CD4-positive, alpha-beta memory T cell (primary cell): ENCODE measurements at regions not wholly inside any gene's neighbourhood (a gene's known extent, or its start where the extent isn't known, plus 50 kb on each side); places are given as distances from the start of the nearest gene placed in this dataset.

Source experiments
- CTCF ChIA-PET: fragments of 350-600 bp; sonication (Branson Sonifier 250); formaldehyde crosslinking; loops from one replicate; lab custom pipeline; 2021; ENCODE audit warnings: inconsistent platforms; ENCODE audit not compliant: partially characterized antibody; lab: Charles Lee
- POLR2A ChIA-PET: fragments of 350-600 bp; sonication (Branson Sonifier 250); formaldehyde crosslinking; loops from one replicate; lab custom pipeline; 2021; ENCODE audit not compliant: partially characterized antibody; lab: Charles Lee
- DNase-seq, 5 donors: peaks; one replicate each; pipeline versions ENCODE4 v3.0.0 to v3.0.0-alpha.2; 2020 to 2022; ENCODE audit warnings: mixed read lengths in 1 of 5
- H3K27ac ChIP-seq: one replicate; pipeline ENCODE4 v1.7.0; 2013; ENCODE audit warnings: low read depth, low read length
- H3K27me3 ChIP-seq: 2 replicates; pipeline ENCODE4 v1.7.0; 2013; ENCODE audit warnings: mild to moderate bottlenecking, low read length, moderate library complexity; ENCODE audit not compliant: insufficient read depth
- H3K36me3 ChIP-seq: 2 replicates; pipeline ENCODE4 v1.7.0; 2013; ENCODE audit warnings: mild to moderate bottlenecking, low read length, moderate library complexity; ENCODE audit not compliant: insufficient read depth
- H3K4me1 ChIP-seq: 2 replicates; pipeline ENCODE4 v1.7.0; 2013; ENCODE audit warnings: mild to moderate bottlenecking, low read length, moderate library complexity; ENCODE audit not compliant: insufficient read depth
- H3K4me3 ChIP-seq, 2 donors: one replicate each; pipeline ENCODE4 v1.7.0; 2013; ENCODE audit warnings: low read length in 2 of 2, mild to moderate bottlenecking in 1 of 2
- H3K9me3 ChIP-seq, 2 donors: one replicate each; pipeline ENCODE4 v1.7.0; 2013; ENCODE audit warnings: low read length in 2 of 2, control low read depth in 1 of 2; ENCODE audit not compliant: control insufficient read depth in 1 of 2
- H3K27ac Mint-ChIP-seq, 7 donors: one replicate each; pipeline ENCODE4 v1.8.0; 2020 to 2021; ENCODE audit warnings: mixed read lengths in 7 of 7, mild to moderate bottlenecking in 6 of 7, inconsistent platforms in 3 of 7, moderate library complexity in 3 of 7
- H3K27me3 Mint-ChIP-seq, 2 donors: one replicate each; pipeline ENCODE4 v1.8.0; 2020 to 2021; ENCODE audit warnings: mixed read lengths in 2 of 2
- H3K36me3 Mint-ChIP-seq, 2 donors: one replicate each; pipeline ENCODE4 v1.8.0; 2020 to 2021; ENCODE audit warnings: mixed read lengths in 2 of 2, inconsistent platforms in 1 of 2, mild to moderate bottlenecking in 1 of 2
- H3K4me1 Mint-ChIP-seq, 4 donors: one replicate each; pipeline ENCODE4 v1.8.0; 2020 to 2021; ENCODE audit warnings: mixed read lengths in 4 of 4, mild to moderate bottlenecking in 1 of 4
- H3K4me3 Mint-ChIP-seq, 8 donors: one replicate each; pipeline ENCODE4 v1.8.0; 2020 to 2021; ENCODE audit warnings: mixed read lengths in 8 of 8, mild to moderate bottlenecking in 7 of 8, moderate library complexity in 6 of 8, inconsistent platforms in 3 of 8
- H3K9me3 Mint-ChIP-seq, 8 donors: one replicate each; pipeline ENCODE4 v1.8.0; 2020 to 2021; ENCODE audit warnings: mixed read lengths in 8 of 8, mild to moderate bottlenecking in 5 of 8, inconsistent platforms in 3 of 8, moderate library complexity in 1 of 8
- intact Hi-C: fragments of 100-400 bp; cut with micrococcal nuclease; formaldehyde crosslinking; loops from one replicate; pipeline ENCODE4 v1.15.1; 2023

GRCh38 chr7:144991041-144991440, 155.2 kb upstream of the TPK1 start:
- ChIA-PET POLR2A (no interaction called here), CTCF (no interaction called here)
- peaks cover 7 to 9% (median 7%) of the 10 kb centered on the region in 4 donors for H3K4me1 Mint-ChIP-seq
- Histone ChIP-seq H3K27me3 (no peaks in the 10 kb centered on the region), H3K27ac (no peak overlapping the region), H3K4me3 (no peak overlapping the region), H3K36me3 (no peaks in the 10 kb centered on the region), H3K4me1 (no peaks in the 10 kb centered on the region), H3K9me3 (no peaks in the 10 kb centered on the region)
- H3K9me3 Mint-ChIP-seq, result peaks cover 0 to 10% (median 6%) of the 10 kb centered on the region in 8 donors
- no peaks in the 10 kb centered on the region for H3K27me3 Mint-ChIP-seq
- intact Hi-C loops, result no loop called here
- no peak for DNase-seq
- H3K4me3 Mint-ChIP-seq, result no peak overlapping the region
- peaks cover 0 to 4% of the 10 kb centered on the region in 2 donors for H3K36me3 Mint-ChIP-seq
- no peak overlapping the region for H3K27ac Mint-ChIP-seq

GRCh38 chr7:144987686-144988085, 151.8 kb upstream of the TPK1 start:
- no peak for DNase-seq
- Histone ChIP-seq H3K27me3 (no peaks in the 10 kb centered on the region), H3K27ac (no peak overlapping the region), H3K9me3 (no peaks in the 10 kb centered on the region), H3K4me3 (no peak overlapping the region), H3K36me3 (no peaks in the 10 kb centered on the region), H3K4me1 (no peaks in the 10 kb centered on the region)
- H3K27me3 Mint-ChIP-seq, result no peaks in the 10 kb centered on the region
- CTCF ChIA-PET, result no interaction called here
- no peak overlapping the region for H3K27ac Mint-ChIP-seq
- H3K4me1 Mint-ChIP-seq, result no peaks in the 10 kb centered on the region
- H3K9me3 Mint-ChIP-seq, result peaks cover 0 to 2% (median 0%) of the 10 kb centered on the region in 8 donors
- H3K4me3 Mint-ChIP-seq, result no peak overlapping the region
- POLR2A ChIA-PET, result no interaction called here
- H3K36me3 Mint-ChIP-seq, result no peaks in the 10 kb centered on the region
- intact Hi-C loops, result no loop called here

DNA sequence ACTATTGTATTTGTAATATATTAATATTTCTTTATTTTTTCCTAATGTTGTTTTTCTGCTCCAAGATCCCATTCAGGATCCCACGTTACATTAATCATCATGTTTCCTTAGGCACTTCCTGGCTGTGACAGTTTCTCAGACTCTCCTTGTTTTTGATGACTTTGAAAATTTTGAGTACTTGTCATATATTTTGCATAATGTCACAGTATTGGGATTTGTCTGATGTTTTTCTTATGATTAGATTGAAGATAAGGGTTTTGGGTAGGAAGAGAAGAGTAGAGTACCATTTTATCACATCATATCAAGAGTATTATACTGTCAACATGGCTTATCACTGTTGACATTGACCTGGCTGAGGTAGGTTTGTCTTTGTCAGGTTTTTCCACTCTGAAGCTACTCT, 146.3 kb upstream of the TPK1 start:
- no peak overlapping the region for H3K4me3 ChIP-seq
- H3K27me3 ChIP-seq, result no peaks in the 10 kb centered on the region
- Mint-ChIP-seq H3K36me3 (no peaks in the 10 kb centered on the region), H3K27ac (no peak overlapping the region), H3K9me3 (peaks cover 0 to 2% (median 0%) of the 10 kb centered on the region in 8 donors), H3K4me1 (no peaks in the 10 kb centered on the region), H3K4me3 (no peak overlapping the region), H3K27me3 (no peaks in the 10 kb centered on the region)
- ChIA-PET POLR2A (no interaction called here), CTCF (interaction anchor here (1.1 kb wide), 1 partner anchor 55 kb away, joined by 3 read pairs; no protein-coding TSS in a partner anchor)
- H3K9me3 ChIP-seq, result no peaks in the 10 kb centered on the region
- DNase-seq, result no peak
- no peaks in the 10 kb centered on the region for H3K4me1 ChIP-seq
- no peaks in the 10 kb centered on the region for H3K36me3 ChIP-seq
- intact Hi-C loops, result no loop called here
- no peak overlapping the region for H3K27ac ChIP-seq

GRCh38 chr7:144975882-144976281, 140.0 kb upstream of the TPK1 start:
- H3K4me3 ChIP-seq, result no peak overlapping the region
- H3K27ac ChIP-seq, result no peak overlapping the region
- H3K4me1 ChIP-seq, result no peaks in the 10 kb centered on the region
- H3K4me3 Mint-ChIP-seq, result no peak overlapping the region
- H3K9me3 Mint-ChIP-seq, result peaks cover 0 to 2% (median 0%) of the 10 kb centered on the region in 8 donors
- POLR2A ChIA-PET, result no interaction called here
- H3K4me1 Mint-ChIP-seq, result no peaks in the 10 kb centered on the region
- H3K9me3 ChIP-seq, result no peaks in the 10 kb centered on the region
- CTCF ChIA-PET, result no interaction called here
- intact Hi-C loops, result no loop called here
- no peaks in the 10 kb centered on the region for H3K27me3 ChIP-seq
- H3K36me3 Mint-ChIP-seq, result no peaks in the 10 kb centered on the region
- H3K36me3 ChIP-seq, result no peaks in the 10 kb centered on the region
- H3K27ac Mint-ChIP-seq, result no peak overlapping the region
- no peak for DNase-seq
- peaks cover 0 to 4% of the 10 kb centered on the region in 2 donors for H3K27me3 Mint-ChIP-seq

DNA sequence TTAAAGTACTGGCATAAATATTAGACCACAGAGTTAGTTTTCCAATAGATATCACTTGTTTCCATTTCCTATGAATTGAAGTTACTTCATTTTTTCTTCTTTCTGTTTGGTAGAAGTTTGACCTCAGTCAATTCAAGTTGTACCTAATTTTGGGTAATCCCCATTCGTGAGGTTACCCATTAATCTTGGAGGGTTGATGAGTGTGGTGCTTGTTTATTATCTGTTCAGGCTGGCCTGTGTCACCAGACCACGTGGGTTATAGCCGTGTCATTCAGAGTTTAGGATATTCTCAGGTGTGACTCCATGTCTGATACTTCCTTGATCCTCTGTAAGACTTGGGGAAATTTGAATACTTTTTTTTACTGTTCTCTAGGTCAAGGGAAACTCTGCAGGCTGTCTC, 133.9 kb upstream of the TPK1 start:
- Mint-ChIP-seq H3K9me3 (no peaks in the 10 kb centered on the region), H3K36me3 (no peaks in the 10 kb centered on the region), H3K4me1 (peaks cover 0 to 2% (median 0%) of the 10 kb centered on the region in 4 donors), H3K27ac (no peak overlapping the region), H3K4me3 (no peak overlapping the region), H3K27me3 (peaks cover 0 to 7% of the 10 kb centered on the region in 2 donors)
- intact Hi-C loops, result no loop called here
- ChIA-PET POLR2A (no interaction called here), CTCF (no interaction called here)
- no peaks in the 10 kb centered on the region for H3K27me3 ChIP-seq
- H3K4me3 ChIP-seq, result no peak overlapping the region
- H3K27ac ChIP-seq, result no peak overlapping the region
- H3K9me3 ChIP-seq, result no peaks in the 10 kb centered on the region
- H3K36me3 ChIP-seq, result no peaks in the 10 kb centered on the region
- H3K4me1 ChIP-seq, result no peaks in the 10 kb centered on the region
- no peak for DNase-seq

DNA sequence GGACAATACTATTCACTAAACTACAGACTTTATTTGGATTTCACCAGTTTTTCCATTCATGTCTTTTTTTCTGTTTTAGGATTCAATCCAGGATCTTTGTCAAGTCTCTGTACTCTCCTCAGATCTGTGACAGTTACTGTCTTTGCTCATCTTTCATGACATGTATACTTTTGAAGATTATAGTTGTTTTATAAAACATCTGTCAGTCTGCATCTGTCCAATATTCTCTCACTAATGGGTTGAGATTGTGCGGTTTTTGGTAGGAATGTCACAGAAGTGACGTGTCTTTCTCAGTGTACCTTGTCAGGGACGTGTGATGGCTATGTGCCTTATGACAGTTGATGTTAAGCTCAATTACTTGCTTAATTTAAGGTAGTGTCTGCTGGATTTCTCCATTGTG, 124.9 kb upstream of the TPK1 start:
- Mint-ChIP-seq H3K4me1 (no peaks in the 10 kb centered on the region), H3K4me3 (no peak overlapping the region), H3K27ac (no peak overlapping the region), H3K27me3 (peaks cover 0 to 1% of the 10 kb centered on the region in 2 donors), H3K36me3 (no peaks in the 10 kb centered on the region), H3K9me3 (peaks cover 0 to 1% (median 0%) of the 10 kb centered on the region in 8 donors)
- POLR2A ChIA-PET, result no interaction called here
- Histone ChIP-seq H3K9me3 (no peaks in the 10 kb centered on the region), H3K36me3 (no peaks in the 10 kb centered on the region), H3K27ac (no peak overlapping the region), H3K4me3 (no peak overlapping the region), H3K27me3 (no peaks in the 10 kb centered on the region), H3K4me1 (no peaks in the 10 kb centered on the region)
- CTCF ChIA-PET, result no interaction called here
- intact Hi-C loops, result no loop called here
- DNase-seq, result no peak

DNA sequence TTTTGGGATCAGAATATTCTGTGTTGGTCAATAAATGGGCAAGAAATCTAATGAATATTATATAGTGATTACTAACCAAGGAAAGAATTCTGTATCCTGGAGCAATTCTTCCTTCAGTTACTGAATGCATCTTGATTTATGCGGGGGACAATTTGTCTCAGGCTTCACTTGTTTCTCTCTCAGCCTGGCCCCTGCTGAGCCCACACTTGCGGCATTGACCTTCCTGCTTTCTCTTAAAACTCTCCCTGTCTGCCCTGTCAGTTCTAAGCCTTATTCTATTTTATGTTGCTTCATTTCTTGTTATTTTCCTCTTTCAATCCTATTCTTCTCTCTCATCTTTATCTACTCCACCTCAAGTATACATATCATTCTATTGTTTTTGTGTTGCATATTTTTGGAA, 122.1 kb upstream of the TPK1 start:
- ChIA-PET POLR2A (no interaction called here), CTCF (interaction anchor here (0.7 kb wide), 1 partner anchor 440 kb away, joined by 3 read pairs; no protein-coding TSS in a partner anchor)
- Histone ChIP-seq H3K4me1 (no peaks in the 10 kb centered on the region), H3K27me3 (no peaks in the 10 kb centered on the region), H3K36me3 (no peaks in the 10 kb centered on the region), H3K27ac (no peak overlapping the region), H3K9me3 (no peaks in the 10 kb centered on the region), H3K4me3 (no peak overlapping the region)
- Mint-ChIP-seq H3K36me3 (no peaks in the 10 kb centered on the region), H3K27me3 (no peaks in the 10 kb centered on the region), H3K27ac (no peak overlapping the region), H3K4me3 (no peak overlapping the region), H3K9me3 (peaks cover 0 to 9% (median 7%) of the 10 kb centered on the region in 8 donors), H3K4me1 (no peaks in the 10 kb centered on the region)
- intact Hi-C loops, result no loop called here
- DNase-seq, result no peak

DNA sequence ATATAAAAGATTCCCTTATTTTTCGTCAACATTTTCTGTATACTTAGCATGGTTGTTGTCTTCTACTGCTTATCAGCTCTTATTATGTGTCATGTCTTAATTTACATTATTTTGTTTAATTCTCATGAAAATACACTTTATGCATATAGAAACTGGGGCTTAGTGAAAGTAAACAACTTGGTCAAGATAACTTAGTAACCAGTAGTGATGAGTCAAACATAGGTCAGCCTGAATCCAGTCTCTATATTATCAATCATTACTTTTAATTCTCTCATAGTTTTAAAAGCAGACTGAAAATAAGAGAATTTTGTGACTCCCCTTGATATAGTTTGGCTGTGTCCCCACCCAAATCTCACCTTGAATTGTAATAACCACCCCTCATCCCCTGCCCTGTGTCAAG, 119.6 kb upstream of the TPK1 start:
- Mint-ChIP-seq H3K27ac (no peak overlapping the region), H3K27me3 (peaks cover 0 to 2% of the 10 kb centered on the region in 2 donors), H3K4me3 (no peak overlapping the region), H3K4me1 (no peaks in the 10 kb centered on the region), H3K9me3 (peaks cover 0 to 12% (median 7%) of the 10 kb centered on the region in 8 donors), H3K36me3 (no peaks in the 10 kb centered on the region)
- no peaks in the 10 kb centered on the region for H3K4me1 ChIP-seq
- H3K27ac ChIP-seq, result no peak overlapping the region
- intact Hi-C loops, result no loop called here
- no peak for DNase-seq
- ChIA-PET CTCF (no interaction called here), POLR2A (no interaction called here)
- H3K27me3 ChIP-seq, result no peaks in the 10 kb centered on the region
- H3K9me3 ChIP-seq, result no peaks in the 10 kb centered on the region
- H3K4me3 ChIP-seq, result no peak overlapping the region
- H3K36me3 ChIP-seq, result no peaks in the 10 kb centered on the region
